Osteocyte (in vitro differentiated cells): ENCODE measurements at regions not wholly inside any gene's neighbourhood (a gene's known extent, or its start where the extent isn't known, plus 50 kb on each side); places are given as distances from the start of the nearest gene placed in this dataset.

Experiments
- DNase-seq: peaks from one replicate; pipeline ENCODE4 v3.0.0; 2021; ENCODE audit warnings: mixed read lengths; ENCODE audit not compliant: unreplicated experiment; ENCODE audit errors: extremely low spot score
- H3K27ac Mint-ChIP-seq: one replicate; pipeline ENCODE4 v1.8.0; 2021; ENCODE audit warnings: mild to moderate bottlenecking, mixed read lengths; ENCODE audit not compliant: unreplicated experiment
- H3K27me3 Mint-ChIP-seq: one replicate; pipeline ENCODE4 v1.8.0; 2021; ENCODE audit warnings: mixed read lengths; ENCODE audit not compliant: unreplicated experiment
- H3K36me3 Mint-ChIP-seq: one replicate; pipeline ENCODE4 v1.8.0; 2021; ENCODE audit warnings: mixed read lengths; ENCODE audit not compliant: unreplicated experiment
- H3K4me1 Mint-ChIP-seq: one replicate; pipeline ENCODE4 v1.8.0; 2021; ENCODE audit warnings: mixed read lengths; ENCODE audit not compliant: unreplicated experiment
- H3K4me3 Mint-ChIP-seq: one replicate; pipeline ENCODE4 v1.8.0; 2021; ENCODE audit warnings: mild to moderate bottlenecking, moderate library complexity, mixed read lengths; ENCODE audit not compliant: unreplicated experiment
- H3K9me3 Mint-ChIP-seq: one replicate; pipeline ENCODE4 v1.8.0; 2021; ENCODE audit warnings: mixed read lengths; ENCODE audit not compliant: unreplicated experiment
- TF ChIP-seq, protein P1 (sequence below): fragments of 200-600 bp; sonication (generic); IDR thresholded peaks from 2 replicates; pipeline ENCODE4 v1.5.0; 2021; ENCODE audit warnings: antibody characterized with exemption, mild to moderate bottlenecking, moderate library complexity

DNA sequence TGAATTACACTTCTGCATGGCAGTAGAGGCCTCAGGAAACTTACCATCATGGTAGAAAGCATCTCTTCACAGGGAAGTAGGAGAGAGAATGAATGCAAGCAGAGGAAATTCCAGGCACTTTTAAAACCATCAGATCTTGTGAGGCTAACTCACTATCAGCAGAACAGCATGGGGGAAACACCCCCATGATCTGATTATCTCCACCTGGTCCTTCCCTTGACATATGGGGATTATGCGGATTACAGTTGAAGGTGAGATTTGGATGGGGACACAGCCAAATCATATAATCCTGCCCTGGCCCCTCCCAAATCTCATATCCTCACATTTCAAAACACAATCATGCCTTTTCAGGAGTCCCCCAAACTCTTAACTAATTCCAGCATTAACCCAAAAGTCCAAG, 691.1 kb downstream of the SI start:
- TF ChIP-seq, protein P1, sequence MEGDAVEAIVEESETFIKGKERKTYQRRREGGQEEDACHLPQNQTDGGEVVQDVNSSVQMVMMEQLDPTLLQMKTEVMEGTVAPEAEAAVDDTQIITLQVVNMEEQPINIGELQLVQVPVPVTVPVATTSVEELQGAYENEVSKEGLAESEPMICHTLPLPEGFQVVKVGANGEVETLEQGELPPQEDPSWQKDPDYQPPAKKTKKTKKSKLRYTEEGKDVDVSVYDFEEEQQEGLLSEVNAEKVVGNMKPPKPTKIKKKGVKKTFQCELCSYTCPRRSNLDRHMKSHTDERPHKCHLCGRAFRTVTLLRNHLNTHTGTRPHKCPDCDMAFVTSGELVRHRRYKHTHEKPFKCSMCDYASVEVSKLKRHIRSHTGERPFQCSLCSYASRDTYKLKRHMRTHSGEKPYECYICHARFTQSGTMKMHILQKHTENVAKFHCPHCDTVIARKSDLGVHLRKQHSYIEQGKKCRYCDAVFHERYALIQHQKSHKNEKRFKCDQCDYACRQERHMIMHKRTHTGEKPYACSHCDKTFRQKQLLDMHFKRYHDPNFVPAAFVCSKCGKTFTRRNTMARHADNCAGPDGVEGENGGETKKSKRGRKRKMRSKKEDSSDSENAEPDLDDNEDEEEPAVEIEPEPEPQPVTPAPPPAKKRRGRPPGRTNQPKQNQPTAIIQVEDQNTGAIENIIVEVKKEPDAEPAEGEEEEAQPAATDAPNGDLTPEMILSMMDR, result no peak
- Mint-ChIP-seq H3K4me3 (no peak overlapping the region), H3K4me1 (no peaks in the 10 kb centered on the region), H3K27ac (no peak overlapping the region), H3K9me3 (peaks cover 6% of the 10 kb centered on the region), H3K27me3 (peaks cover 2% of the 10 kb centered on the region), H3K36me3 (no peaks in the 10 kb centered on the region)
- no peak for DNase-seq

DNA sequence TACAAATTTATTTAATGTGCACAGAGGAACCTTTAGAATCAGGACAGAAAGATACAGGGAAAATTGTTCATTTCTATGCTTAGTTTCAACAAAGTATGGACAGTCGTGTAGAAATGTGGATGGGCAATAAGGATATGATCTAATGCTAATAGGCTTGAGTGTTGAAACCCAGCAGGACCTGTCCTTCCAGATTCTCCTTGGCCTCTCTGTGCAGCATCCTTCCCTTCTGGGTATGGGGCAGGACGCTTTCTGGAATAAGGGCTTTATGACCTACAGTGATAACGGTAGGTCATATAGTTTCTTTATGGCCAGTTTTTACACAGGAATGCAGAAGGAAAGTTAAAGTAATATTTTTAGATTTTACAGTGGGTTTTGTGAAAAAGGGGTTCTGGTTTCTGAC, 698.1 kb downstream of the SI start:
- no peak overlapping the region for H3K4me3 Mint-ChIP-seq
- no peaks in the 10 kb centered on the region for H3K36me3 Mint-ChIP-seq
- peaks cover 2% of the 10 kb centered on the region for H3K27me3 Mint-ChIP-seq
- peaks cover 4% of the 10 kb centered on the region for H3K4me1 Mint-ChIP-seq
- DNase-seq, result no peak
- H3K9me3 Mint-ChIP-seq, result no peaks in the 10 kb centered on the region
- TF ChIP-seq, protein P1, result no peak
- no peak overlapping the region for H3K27ac Mint-ChIP-seq

DNA sequence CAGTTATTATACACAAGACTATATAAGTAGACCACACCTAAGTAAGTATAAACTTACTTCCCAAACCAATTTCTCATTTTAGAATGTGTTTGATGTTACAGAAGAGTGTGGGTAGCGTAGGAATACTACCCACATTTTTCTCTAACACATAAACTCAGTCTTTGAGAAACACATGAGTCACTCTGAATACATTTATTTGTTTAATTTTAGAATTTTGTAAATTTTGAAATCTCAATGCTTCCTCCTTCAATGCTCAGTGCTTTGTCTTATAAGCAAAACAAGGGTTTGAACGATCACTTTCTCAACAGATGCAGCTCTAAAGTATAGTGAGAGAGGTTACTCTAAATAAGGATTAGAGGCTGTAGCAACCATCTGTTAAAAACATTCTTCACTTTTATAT, 700.8 kb downstream of the SI start:
- DNase-seq, result no peak

DNA sequence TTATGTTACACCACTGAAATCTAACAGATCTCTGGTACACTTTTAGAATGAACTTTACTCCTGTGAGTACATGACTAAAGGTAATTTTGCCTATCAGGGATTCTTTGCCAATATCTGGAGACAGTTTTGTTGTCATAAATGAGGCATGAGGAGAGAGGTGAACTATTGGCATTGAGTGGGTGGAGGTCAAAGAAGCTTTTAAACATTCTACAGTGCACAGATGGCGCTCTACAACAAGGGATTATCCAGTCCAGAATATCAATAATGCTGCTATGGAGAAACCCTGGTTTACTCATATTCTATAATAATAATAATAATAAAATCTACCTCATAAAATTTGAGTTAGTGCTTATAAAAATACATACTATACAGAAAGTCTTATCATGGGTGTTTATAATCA, 702.3 kb downstream of the SI start:
- Mint-ChIP-seq H3K36me3 (no peaks in the 10 kb centered on the region), H3K27me3 (no peaks in the 10 kb centered on the region), H3K4me1 (peaks cover 4% of the 10 kb centered on the region), H3K9me3 (no peaks in the 10 kb centered on the region), H3K4me3 (no peak overlapping the region), H3K27ac (no peak overlapping the region)
- DNase-seq, result no peak
- TF ChIP-seq, protein P1, result no peak

More for the DNA sequence above, 700.8 kb downstream of the SI start:
- Mint-ChIP-seq H3K4me1 (peaks cover 4% of the 10 kb centered on the region), H3K9me3 (no peaks in the 10 kb centered on the region), H3K36me3 (no peaks in the 10 kb centered on the region), H3K4me3 (no peak overlapping the region), H3K27ac (no peak overlapping the region), H3K27me3 (no peaks in the 10 kb centered on the region)
- TF ChIP-seq, protein P1, result no peak

DNA sequence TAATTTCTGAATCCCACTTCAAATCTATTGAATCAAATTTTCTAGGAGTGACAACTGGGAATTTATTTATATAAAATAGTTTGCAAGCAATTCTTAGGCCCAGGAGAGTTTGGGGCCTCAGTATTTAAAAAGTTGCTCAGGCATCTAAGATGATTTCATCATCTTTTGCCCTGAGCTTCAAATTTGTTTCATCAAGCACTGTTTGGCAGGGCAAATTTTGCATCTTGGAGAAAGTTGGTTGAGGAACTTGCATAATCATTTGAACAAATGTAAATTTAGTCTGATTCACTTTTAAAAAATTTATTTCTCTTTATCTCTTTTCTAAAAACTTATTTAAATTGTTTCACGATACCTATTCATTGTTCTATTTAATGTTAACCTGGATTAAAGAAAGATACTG, 702.8 kb downstream of the SI start:
- Mint-ChIP-seq H3K27ac (no peak overlapping the region), H3K9me3 (no peaks in the 10 kb centered on the region), H3K4me3 (no peak overlapping the region), H3K36me3 (no peaks in the 10 kb centered on the region), H3K4me1 (peaks cover 4% of the 10 kb centered on the region), H3K27me3 (no peaks in the 10 kb centered on the region)
- DNase-seq, result no peak
- TF ChIP-seq, protein P1, result no peak
